ENCODE measurements at regions not wholly inside any gene's neighbourhood (a gene's known extent, or its start where the extent isn't known, plus 50 kb on each side); places are given as distances from the start of the nearest gene placed in this dataset.
"Not testable (repeated sequence)": the region's sequence is repeated elsewhere in the genome, so short reads cannot be mapped to it uniquely, and the experiment has no call there.

- no peaks in the 10 kb centered on the region for H3K4me1 Mint-ChIP-seq
- no peak for TF ChIP-seq CTCF (IDR thresholded peaks at IDR 0.05)
- Histone ChIP-seq H3K9me3 (ENCODE audit: control insufficient read depth, insufficient read depth, low read length) (no peaks in the 10 kb centered on the region), H3K4me1 (ENCODE audit: control insufficient read depth, insufficient read depth, low read length) (no peaks in the 10 kb centered on the region), H3K27me3 (ENCODE audit: control insufficient read depth, insufficient read depth, low read length) (peaks cover 6% of the 10 kb centered on the region), H3K27ac (ENCODE audit: low read length) (no peak overlapping the region), H3K36me3 (ENCODE audit: control insufficient read depth, insufficient read depth, low read length) (no peaks in the 10 kb centered on the region), H3K4me3 (ENCODE audit: low read length) (no peak overlapping the region)
- no peaks in the 10 kb centered on the region for H3K36me3 Mint-ChIP-seq
- H3K27ac Mint-ChIP-seq = no peak overlapping the region
- peaks cover 1 to 15% of the 10 kb centered on the region in 2 donors for H3K27me3 Mint-ChIP-seq (ENCODE audit: low read depth in 2 of 2)
- ATAC-seq (no peak), DNase-seq (no peak)
- no peak overlapping the region for H3K4me3 Mint-ChIP-seq
- no peaks in the 10 kb centered on the region for H3K9me3 Mint-ChIP-seq
- intact Hi-C loops (cut with micrococcal nuclease) = no loop called here
- 13% methylated on average over 66 of the region's 66 CpGs for WGBS (ENCODE audit: insufficient coverage)
Measured at GRCh38 chr12:34107781-34108404, 85.6 kb downstream of the ALG10 start.

DNA sequence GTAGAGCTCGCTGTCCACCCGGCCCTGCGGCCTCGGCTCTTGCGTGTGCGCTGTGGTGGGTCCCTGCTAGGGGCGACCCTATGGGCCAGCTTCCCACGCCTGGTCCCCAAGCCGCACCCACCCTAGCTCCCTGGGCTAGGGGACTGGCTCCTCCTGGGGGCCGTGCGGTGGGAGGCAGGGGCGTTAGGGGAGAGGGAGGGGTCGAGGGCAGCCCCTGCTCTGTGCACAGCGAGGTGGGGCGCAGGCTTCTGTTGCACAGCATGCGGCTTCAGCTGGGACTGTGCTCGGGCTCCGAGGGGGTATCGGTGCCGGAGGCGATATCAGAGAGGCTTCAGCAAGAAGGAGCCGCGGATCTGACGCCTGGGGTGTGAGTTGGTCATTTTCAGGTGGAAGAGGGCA is 86.1 kb downstream of the ALG10 start:
- Histone ChIP-seq H3K4me3 (ENCODE audit: low read length) (no peak overlapping the region), H3K27ac (ENCODE audit: low read length) (no peak overlapping the region), H3K36me3 (ENCODE audit: control insufficient read depth, insufficient read depth, low read length) (no peaks in the 10 kb centered on the region), H3K27me3 (ENCODE audit: control insufficient read depth, insufficient read depth, low read length) (peaks cover 6% of the 10 kb centered on the region), H3K4me1 (ENCODE audit: control insufficient read depth, insufficient read depth, low read length) (no peaks in the 10 kb centered on the region), H3K9me3 (ENCODE audit: control insufficient read depth, insufficient read depth, low read length) (no peaks in the 10 kb centered on the region)
- 44% methylated on average over 24 of the region's 24 CpGs for WGBS (ENCODE audit: insufficient coverage)
- no peak overlapping the region for H3K4me3 Mint-ChIP-seq
- H3K36me3 Mint-ChIP-seq = no peaks in the 10 kb centered on the region
- H3K4me1 Mint-ChIP-seq = no peaks in the 10 kb centered on the region
- DNase-seq (no peak), ATAC-seq (no peak)
- peaks cover 7 to 15% of the 10 kb centered on the region in 2 donors for H3K27me3 Mint-ChIP-seq (ENCODE audit: low read depth in 2 of 2)
- TF ChIP-seq CTCF (IDR thresholded peaks at IDR 0.05) = no peak
- no peaks in the 10 kb centered on the region for H3K9me3 Mint-ChIP-seq
- H3K27ac Mint-ChIP-seq = no peak overlapping the region
- intact Hi-C loops (cut with micrococcal nuclease) = no loop called here

DNA sequence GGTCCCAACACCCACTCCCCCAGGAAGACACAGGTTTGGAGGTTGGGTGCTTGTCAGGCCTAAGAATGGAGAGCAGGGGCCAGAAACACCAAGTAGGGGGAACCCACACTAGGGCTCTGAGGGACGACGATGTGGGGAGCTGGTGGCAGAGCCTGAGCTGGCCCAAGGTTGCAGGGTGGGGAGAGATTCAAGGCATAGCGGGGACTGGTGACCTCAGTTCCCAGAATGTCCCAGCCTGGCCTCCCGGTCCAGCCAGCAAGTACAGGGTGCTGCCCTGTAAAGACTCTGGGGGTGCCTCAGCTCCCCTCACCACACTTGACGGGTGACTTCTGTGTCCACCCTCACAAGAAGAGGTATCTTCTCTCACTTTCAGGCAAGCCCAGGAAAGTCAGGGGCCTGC is 86.7 kb downstream of the ALG10 start:
- TF ChIP-seq CTCF (IDR thresholded peaks at IDR 0.05) = no peak
- Mint-ChIP-seq H3K4me1 (no peaks in the 10 kb centered on the region), H3K36me3 (no peaks in the 10 kb centered on the region), H3K27me3 (ENCODE audit: low read depth in 2 of 2) (peaks cover 8 to 15% of the 10 kb centered on the region in 2 donors), H3K4me3 (no peak overlapping the region), H3K27ac (no peak overlapping the region), H3K9me3 (no peaks in the 10 kb centered on the region)
- Histone ChIP-seq H3K27me3 (ENCODE audit: control insufficient read depth, insufficient read depth, low read length) (peaks cover 6% of the 10 kb centered on the region), H3K36me3 (ENCODE audit: control insufficient read depth, insufficient read depth, low read length) (no peaks in the 10 kb centered on the region), H3K4me1 (ENCODE audit: control insufficient read depth, insufficient read depth, low read length) (no peaks in the 10 kb centered on the region), H3K9me3 (ENCODE audit: control insufficient read depth, insufficient read depth, low read length) (no peaks in the 10 kb centered on the region), H3K27ac (ENCODE audit: low read length) (no peak overlapping the region), H3K4me3 (ENCODE audit: low read length) (no peak overlapping the region)
- ATAC-seq (no peak), DNase-seq (no peak)
- intact Hi-C loops (cut with micrococcal nuclease) = no loop called here
- 98% methylated on average over 5 of the region's 5 CpGs for WGBS (ENCODE audit: insufficient coverage)

DNA sequence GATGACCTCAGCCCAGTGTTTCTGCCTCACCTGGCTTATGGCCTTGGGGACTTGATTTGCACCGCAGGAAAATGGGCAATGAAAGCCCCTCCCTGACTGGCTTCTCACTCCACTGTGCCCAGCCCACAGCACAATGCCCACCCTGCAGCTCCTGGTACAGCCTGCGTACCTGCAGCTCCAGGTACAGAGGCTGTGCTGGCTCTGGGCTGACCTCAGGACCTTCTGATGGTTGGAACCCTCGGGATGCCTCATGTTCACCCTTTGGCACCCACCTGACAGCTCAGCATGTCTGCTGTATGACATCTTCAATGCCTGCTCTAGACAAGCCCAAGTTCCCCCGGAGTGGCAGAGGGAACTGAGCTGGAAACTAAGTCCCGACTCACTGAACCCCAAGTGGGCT is 87.1 kb downstream of the ALG10 start:
- TF ChIP-seq CTCF (IDR thresholded peaks at IDR 0.05) = no peak
- Mint-ChIP-seq H3K27me3 (ENCODE audit: low read depth in 2 of 2) (peaks cover 8 to 15% of the 10 kb centered on the region in 2 donors), H3K36me3 (no peaks in the 10 kb centered on the region), H3K4me1 (no peaks in the 10 kb centered on the region), H3K27ac (no peak overlapping the region), H3K4me3 (no peak overlapping the region), H3K9me3 (no peaks in the 10 kb centered on the region)
- DNase-seq = no peak
- Histone ChIP-seq H3K27me3 (ENCODE audit: control insufficient read depth, insufficient read depth, low read length) (peaks cover 6% of the 10 kb centered on the region), H3K4me3 (ENCODE audit: low read length) (no peak overlapping the region), H3K4me1 (ENCODE audit: control insufficient read depth, insufficient read depth, low read length) (no peaks in the 10 kb centered on the region), H3K9me3 (ENCODE audit: control insufficient read depth, insufficient read depth, low read length) (no peaks in the 10 kb centered on the region), H3K36me3 (ENCODE audit: control insufficient read depth, insufficient read depth, low read length) (no peaks in the 10 kb centered on the region), H3K27ac (ENCODE audit: low read length) (no peak overlapping the region)
- WGBS (ENCODE audit: insufficient coverage) = 80% methylated on average over 5 of the region's 5 CpGs
- ATAC-seq = no peak
- intact Hi-C loops (cut with micrococcal nuclease) = no loop called here

DNA sequence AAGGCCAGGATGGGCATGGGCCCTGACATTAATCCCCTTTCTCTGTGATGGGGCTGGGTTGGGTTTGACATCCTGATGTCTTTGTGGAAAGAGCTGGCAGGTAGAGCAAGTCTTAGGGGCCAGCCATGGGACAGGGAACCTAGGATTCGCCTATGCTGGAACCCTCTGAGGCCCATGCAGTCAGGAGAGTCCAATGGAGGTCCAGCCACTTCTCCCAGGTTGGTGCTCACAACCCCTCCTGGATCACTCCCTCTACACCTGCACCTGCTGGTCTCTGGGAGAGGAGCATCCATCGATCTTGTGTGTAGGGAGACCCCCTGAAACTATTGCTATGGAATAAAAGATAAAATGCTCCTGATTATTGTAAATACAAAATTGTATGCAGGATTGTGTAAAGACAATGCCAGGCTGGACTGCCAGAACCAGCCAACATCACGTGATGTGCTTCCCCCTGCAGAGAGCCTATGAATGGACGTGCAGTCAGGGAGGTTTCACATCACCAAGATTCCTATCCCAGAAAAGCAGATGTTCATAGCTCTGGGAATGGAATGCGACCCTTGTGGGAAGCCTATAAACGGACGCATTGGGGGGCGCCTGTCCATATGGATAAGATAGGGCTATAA is 87.7 kb downstream of the ALG10 start:
- WGBS (ENCODE audit: insufficient coverage) = 84% methylated on average over 7 of the region's 8 CpGs
- H3K4me3 ChIP-seq (ENCODE audit: low read length); DNase-seq; H3K4me1 Mint-ChIP-seq; H3K4me3 Mint-ChIP-seq; ATAC-seq; H3K36me3 ChIP-seq (ENCODE audit: control insufficient read depth, insufficient read depth, low read length); intact Hi-C loops (cut with micrococcal nuclease); H3K4me1 ChIP-seq (ENCODE audit: control insufficient read depth, insufficient read depth, low read length); H3K27me3 ChIP-seq (ENCODE audit: control insufficient read depth, insufficient read depth, low read length); H3K27ac ChIP-seq (ENCODE audit: low read length); H3K36me3 Mint-ChIP-seq; H3K9me3 ChIP-seq (ENCODE audit: control insufficient read depth, insufficient read depth, low read length); H3K9me3 Mint-ChIP-seq; H3K27ac Mint-ChIP-seq: not testable (repeated sequence)
- peaks cover 8 to 15% of the 10 kb centered on the region in 2 donors for H3K27me3 Mint-ChIP-seq (ENCODE audit: low read depth in 2 of 2)
